SK-N-SH (cell line): ENCODE measurements at regions not wholly inside any gene's neighbourhood (a gene's known extent, or its start where the extent isn't known, plus 50 kb on each side); places are given as distances from the start of the nearest gene placed in this dataset.

Experiments
- FOXJ3 ChIP-seq: sonication (generic); formaldehyde crosslinking; IDR thresholded peaks from 2 replicates; pipeline ENCODE4 v1.5.1; 2020; ENCODE audit warnings: mild to moderate bottlenecking, missing genetic modification reagents
- POLR2AphosphoS5 ChIP-seq: IDR thresholded peaks from 2 replicates; pipeline ENCODE4 v1.6.1; 2012; ENCODE audit warnings: low read depth, low read length
- RAD21 ChIP-seq: IDR thresholded peaks from 2 replicates; pipeline ENCODE4 v1.6.1; 2012; ENCODE audit warnings: mild to moderate bottlenecking, low read length
- RCOR1 ChIP-seq: fragments of 150-350 bp; IDR thresholded peaks from 2 replicates; pipeline ENCODE4 v1.6.1; 2017; ENCODE audit warnings: antibody characterized with exemption, low read length
- TCF12 ChIP-seq: IDR thresholded peaks from 2 replicates; pipeline ENCODE4 v1.4.0; 2012
- TEAD4 ChIP-seq: IDR thresholded peaks from 2 replicates; pipeline ENCODE4 v1.4.0; 2012; ENCODE audit warnings: mild to moderate bottlenecking, borderline replicate concordance; ENCODE audit not compliant: insufficient read depth
- TF ChIP-seq, protein P1 (sequence below): fragments of 200-600 bp; sonication (generic); IDR thresholded peaks from 2 replicates; pipeline ENCODE4 v1.6.1; 2017; ENCODE audit warnings: antibody characterized with exemption, mild to moderate bottlenecking, moderate library complexity

- TF ChIP-seq RCOR1, result no peak
- TF ChIP-seq, protein P1, sequence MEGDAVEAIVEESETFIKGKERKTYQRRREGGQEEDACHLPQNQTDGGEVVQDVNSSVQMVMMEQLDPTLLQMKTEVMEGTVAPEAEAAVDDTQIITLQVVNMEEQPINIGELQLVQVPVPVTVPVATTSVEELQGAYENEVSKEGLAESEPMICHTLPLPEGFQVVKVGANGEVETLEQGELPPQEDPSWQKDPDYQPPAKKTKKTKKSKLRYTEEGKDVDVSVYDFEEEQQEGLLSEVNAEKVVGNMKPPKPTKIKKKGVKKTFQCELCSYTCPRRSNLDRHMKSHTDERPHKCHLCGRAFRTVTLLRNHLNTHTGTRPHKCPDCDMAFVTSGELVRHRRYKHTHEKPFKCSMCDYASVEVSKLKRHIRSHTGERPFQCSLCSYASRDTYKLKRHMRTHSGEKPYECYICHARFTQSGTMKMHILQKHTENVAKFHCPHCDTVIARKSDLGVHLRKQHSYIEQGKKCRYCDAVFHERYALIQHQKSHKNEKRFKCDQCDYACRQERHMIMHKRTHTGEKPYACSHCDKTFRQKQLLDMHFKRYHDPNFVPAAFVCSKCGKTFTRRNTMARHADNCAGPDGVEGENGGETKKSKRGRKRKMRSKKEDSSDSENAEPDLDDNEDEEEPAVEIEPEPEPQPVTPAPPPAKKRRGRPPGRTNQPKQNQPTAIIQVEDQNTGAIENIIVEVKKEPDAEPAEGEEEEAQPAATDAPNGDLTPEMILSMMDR, result no peak
- no peak for TF ChIP-seq POLR2AphosphoS5
- no peak for TF ChIP-seq FOXJ3 (CRISPR knock-in tag)
- no peak for TF ChIP-seq TCF12
- no peak for TF ChIP-seq RAD21
- no peak for TF ChIP-seq TEAD4
Observed at GRCh38 chr1:48057249-48057648, 60.1 kb upstream of the TRABD2B start.
